B cell (primary cell): ENCODE measurements at regions not wholly inside any gene's neighbourhood (a gene's known extent, or its start where the extent isn't known, plus 50 kb on each side); places are given as distances from the start of the nearest gene placed in this dataset.

Experiments
- ATAC-seq: fragments of 200-7000 bp; cut with Tn5 transposase; one replicate; pipeline ENCODE4 v1.10.0; 2021; ENCODE audit warnings: low read depth, mild to moderate bottlenecking, moderate number of reproducible peaks, moderate library complexity
- CTCF ChIA-PET: fragments of 350-600 bp; sonication (Branson Sonifier 250); formaldehyde crosslinking; loops from one replicate; lab custom pipeline; 2021; ENCODE audit warnings: antibody characterized with exemption, inconsistent platforms; lab: Charles Lee
- POLR2A ChIA-PET: fragments of 350-600 bp; sonication (Branson Sonifier 250); formaldehyde crosslinking; loops from one replicate; lab custom pipeline; 2021; ENCODE audit warnings: antibody characterized with exemption; lab: Charles Lee
- DNase-seq: peaks from one replicate; pipeline ENCODE4 v3.0.0; 2013
- H2AFZ ChIP-seq: 2 replicates; pipeline ENCODE4 v1.6.1; 2012; ENCODE audit warnings: mild to moderate bottlenecking, low read depth, low read length; ENCODE audit not compliant: insufficient read depth, poor library complexity, severe bottlenecking
- H3K27ac ChIP-seq, 2 donors: 1 replicate in 1 of 2; 2 replicates in 1 of 2; pipeline ENCODE4 v1.5.1; 2012 to 2013; ENCODE audit warnings: low read length in 2 of 2, mild to moderate bottlenecking in 2 of 2, moderate library complexity in 1 of 2
- H3K27me3 ChIP-seq, 4 experiments: fragments of 200-600 bp in 1 of 4; sonication (generic) in 1 of 4; replicated peaks in 1 of 4; 1 replicate in 2 of 4; 2 replicates in 2 of 4; pipeline versions ENCODE4 v1.6.1 to v1.7.0; 2013 to 2016; ENCODE audit warnings: low read length in 3 of 4, mild to moderate bottlenecking in 2 of 4, mixed read lengths in 1 of 4, moderate library complexity in 1 of 4; ENCODE audit not compliant: insufficient read depth in 4 of 4, control insufficient read depth in 3 of 4; ENCODE audit errors: control extremely low read depth in 1 of 4
- H3K36me3 ChIP-seq, 2 experiments: replicated peaks in 1 of 2; 1 replicate in 1 of 2; 2 replicates in 1 of 2; pipeline versions ENCODE4 v1.6.1 to v1.7.1; 2013; ENCODE audit warnings: low read length in 1 of 2; ENCODE audit not compliant: insufficient read depth in 2 of 2, control insufficient read depth in 1 of 2; ENCODE audit errors: control extremely low read depth in 1 of 2, extremely low read depth in 1 of 2
- H3K4me1 ChIP-seq, 2 donors: fragments of 200-600 bp in 1 of 2; sonication (generic) in 1 of 2; 1 replicate in 1 of 2; 2 replicates in 1 of 2; pipeline versions ENCODE4 v1.5.1 to v1.6.1; 2013 to 2017; ENCODE audit warnings: low read length in 2 of 2; ENCODE audit not compliant: control insufficient read depth in 2 of 2, insufficient read depth in 2 of 2
- H3K4me2 ChIP-seq: replicated peaks from 2 replicates; pipeline ENCODE3; 2012; ENCODE audit warnings: mild to moderate bottlenecking, low read depth, low read length; ENCODE audit not compliant: poor library complexity, severe bottlenecking
- H3K4me3 ChIP-seq, 5 experiments: fragments of 200-600 bp in 1 of 5; sonication (generic) in 1 of 5; 1 replicate in 3 of 5; 2 replicates in 2 of 5; pipeline versions ENCODE4 v1.5.1 to v1.7.0; 2011 to 2016; ENCODE audit warnings: low read length in 4 of 5, mild to moderate bottlenecking in 4 of 5, low read depth in 2 of 5, control low read depth in 1 of 5, moderate library complexity in 1 of 5; ENCODE audit not compliant: insufficient read depth in 1 of 5; ENCODE audit errors: control extremely low read depth in 1 of 5, extremely low read depth in 1 of 5
- H3K79me2 ChIP-seq: fragments of 200-600 bp; sonication (generic); one replicate; pipeline ENCODE4 v1.6.0; 2016; ENCODE audit warnings: low read length; ENCODE audit not compliant: control insufficient read depth, insufficient read depth
- H3K9ac ChIP-seq: fragments of 200-600 bp; sonication (generic); 2 replicates; pipeline ENCODE4 v1.6.1; 2017; ENCODE audit warnings: mild to moderate bottlenecking, low read length, moderate library complexity
- H3K9me3 ChIP-seq, 3 donors: one replicate each; pipeline versions ENCODE4 v1.6.1 to v1.7.1; 2013; ENCODE audit warnings: low read length in 2 of 3; ENCODE audit not compliant: control insufficient read depth in 2 of 3, insufficient read depth in 1 of 3; ENCODE audit errors: control extremely low read depth in 1 of 3
- H4K20me1 ChIP-seq: 2 replicates; pipeline ENCODE4 v1.6.0; 2012; ENCODE audit warnings: mild to moderate bottlenecking, low read length; ENCODE audit not compliant: insufficient read depth, control insufficient read depth, poor library complexity, severe bottlenecking
- H3K27ac Mint-ChIP-seq: one replicate; pipeline ENCODE4 v1.8.0; 2021; ENCODE audit warnings: mixed read lengths
- H3K27me3 Mint-ChIP-seq: one replicate; pipeline ENCODE4 v1.8.0; 2021; ENCODE audit warnings: mixed read lengths
- H3K4me1 Mint-ChIP-seq: one replicate; pipeline ENCODE4 v1.8.0; 2021; ENCODE audit warnings: mixed read lengths
- H3K4me3 Mint-ChIP-seq: one replicate; pipeline ENCODE4 v1.8.0; 2021; ENCODE audit warnings: mixed read lengths
- H3K9me3 Mint-ChIP-seq: one replicate; pipeline ENCODE4 v1.8.0; 2022; ENCODE audit warnings: mixed read lengths; ENCODE audit not compliant: insufficient read depth
- CTCF ChIP-seq: fragments of 200-600 bp; IDR thresholded peaks from one replicate; pipeline ENCODE4 v1.8.0; 2022; ENCODE audit warnings: antibody characterized with exemption, mild to moderate bottlenecking
- EZH2 ChIP-seq: IDR thresholded peaks from 2 replicates; pipeline ENCODE4 v1.6.1; 2012; ENCODE audit warnings: borderline replicate concordance, low read depth, mild to moderate bottlenecking, moderate library complexity, low read length; ENCODE audit not compliant: insufficient read depth, poor library complexity, severe bottlenecking
- WGBS: methylation state at CpG from one replicate; pipeline ENCODE4 v1.1.5; 2013; ENCODE audit warnings: missing lambda C conversion rate; ENCODE audit not compliant: insufficient coverage; 5-methylcytosine and 5-hydroxymethylcytosine counted together
- intact Hi-C: fragments of 100-400 bp; cut with micrococcal nuclease; formaldehyde crosslinking; loops from one replicate; pipeline ENCODE4 v1.10.0; 2022

- H3K9me3 Mint-ChIP-seq, result no peaks in the 10 kb centered on the region
- H3K4me1 Mint-ChIP-seq, result peaks cover 36% of the 10 kb centered on the region
- peaks cover 15% of the 10 kb centered on the region for H3K27me3 Mint-ChIP-seq
- CTCF ChIA-PET, result interaction anchor here (0.8 kb wide), 1 partner anchor 8 kb away, joined by 4 read pairs; no protein-coding TSS in a partner anchor
- no peaks in the 10 kb centered on the region for H3K36me3 ChIP-seq
- DNase-seq (no peak), ATAC-seq (no peak)
- no peaks in the 10 kb centered on the region for H3K79me2 ChIP-seq
- H2AFZ ChIP-seq, result no peak overlapping the region
- H3K27ac Mint-ChIP-seq, result peak overlapping the region; percentile 57
- no peak for TF ChIP-seq EZH2
- TF ChIP-seq CTCF, result no peak
- peaks cover 19 to 27% of the 10 kb centered on the region in 2 donors for H3K4me1 ChIP-seq
- peaks cover 0 to 4% (median 0%) of the 10 kb centered on the region in 4 experiments for H3K27me3 ChIP-seq
- no peak overlapping the region for H3K4me2 ChIP-seq
- no peaks in the 10 kb centered on the region for H4K20me1 ChIP-seq
- no peak overlapping the region for H3K27ac ChIP-seq
- H3K4me3 ChIP-seq, result no peak overlapping the region
- POLR2A ChIA-PET, result interaction anchor here (0.6 kb wide), 1 partner anchor 651 kb away, joined by 3 read pairs; no protein-coding TSS in a partner anchor
- intact Hi-C loops, result loop anchor here (10.0 kb wide), 3 partner anchors 263 to 533 kb away; no protein-coding TSS in a partner anchor
- H3K4me3 Mint-ChIP-seq, result peak overlapping the region; percentile 23
- H3K9me3 ChIP-seq, result no peaks in the 10 kb centered on the region
- 100% methylated on average over 2 of the region's 5 CpGs for WGBS
- H3K9ac ChIP-seq, result no peak overlapping the region
Measured at GRCh38 chr18:55777666-55778304, 189.8 kb upstream of the TCF4 start.

GRCh38 chr18:55775972-55776371 is 188.0 kb upstream of the TCF4 start:
- no peaks in the 10 kb centered on the region for H3K9me3 Mint-ChIP-seq
- WGBS, result no CpG with 5 or more reads among the region's 2 CpGs
- no peak overlapping the region for H2AFZ ChIP-seq
- TF ChIP-seq EZH2 (no peak), CTCF (no peak)
- no peak overlapping the region for H3K4me3 ChIP-seq
- H3K27ac ChIP-seq, result no peak overlapping the region
- peaks cover 0 to 4% (median 0%) of the 10 kb centered on the region in 4 experiments for H3K27me3 ChIP-seq
- DNase-seq, result no peak
- H3K4me2 ChIP-seq, result no peak overlapping the region
- H3K4me1 ChIP-seq, result peaks cover 15 to 24% of the 10 kb centered on the region in 2 donors
- H3K36me3 ChIP-seq, result no peaks in the 10 kb centered on the region
- no peak overlapping the region for H3K9ac ChIP-seq
- no peak for ATAC-seq
- POLR2A ChIA-PET, result no interaction called here
- H4K20me1 ChIP-seq, result no peaks in the 10 kb centered on the region
- no peak overlapping the region for H3K4me3 Mint-ChIP-seq
- no peaks in the 10 kb centered on the region for H3K9me3 ChIP-seq
- intact Hi-C loops, result loop anchor here (10.0 kb wide), 3 partner anchors 261 to 531 kb away; no protein-coding TSS in a partner anchor
- H3K4me1 Mint-ChIP-seq, result peaks cover 29% of the 10 kb centered on the region
- CTCF ChIA-PET, result no interaction called here
- H3K79me2 ChIP-seq, result no peaks in the 10 kb centered on the region
- H3K27ac Mint-ChIP-seq, result no peak overlapping the region
- peaks cover 8% of the 10 kb centered on the region for H3K27me3 Mint-ChIP-seq
